ENCODE measurements at regions not wholly inside any gene's neighbourhood (a gene's known extent, or its start where the extent isn't known, plus 50 kb on each side); places are given as distances from the start of the nearest gene placed in this dataset.

DNA sequence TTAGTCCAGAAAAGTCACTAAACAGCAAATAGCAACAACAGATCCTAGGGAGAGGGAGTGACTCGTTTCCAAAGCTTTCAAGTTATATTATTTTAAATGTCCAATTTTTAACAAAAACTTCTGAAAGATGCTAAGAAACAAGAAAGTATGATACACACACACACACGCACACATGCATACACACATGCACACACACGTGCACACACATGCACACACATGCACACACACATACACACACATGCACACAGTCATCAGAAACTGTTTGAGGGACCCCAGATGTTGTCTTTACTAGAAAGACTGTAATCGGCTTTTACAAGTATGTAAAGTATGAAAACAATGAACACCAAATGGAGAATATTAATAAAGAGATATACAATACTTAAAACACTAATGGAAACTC, 825.4 kb downstream of the UQCRFS1 start:
- no peak for TF ChIP-seq NR1H2 (CRISPR knock-in tag; IDR thresholded peaks at IDR 0.05)
- no peak for TF ChIP-seq ZNF281 (CRISPR knock-in tag; IDR thresholded peaks at IDR 0.05)
- TF ChIP-seq CTCF (IDR thresholded peaks at IDR 0.05) = no peak
- no peak for TF ChIP-seq NR3C1 (CRISPR knock-in tag; conservative IDR thresholded peaks at IDR 0.05; ENCODE audit: low read depth)
- TF ChIP-seq ZNF423 (CRISPR knock-in tag; IDR thresholded peaks at IDR 0.05) = no peak
- TF ChIP-seq JUN (CRISPR knock-in tag; IDR thresholded peaks at IDR 0.05) = no peak
- TF ChIP-seq MXD4 (CRISPR knock-in tag; IDR thresholded peaks at IDR 0.05; ENCODE audit: borderline replicate concordance) = no peak
- no peak for TF ChIP-seq CREB1 (CRISPR knock-in tag; IDR thresholded peaks at IDR 0.05)
- no peak for TF ChIP-seq SP1 (CRISPR knock-in tag; conservative IDR thresholded peaks at IDR 0.05)
- no peak for TF ChIP-seq ZNF671 (CRISPR knock-in tag; IDR thresholded peaks at IDR 0.05)
- no peak for TF ChIP-seq TP53 (CRISPR knock-in tag; IDR thresholded peaks at IDR 0.05)
- no peak for TF ChIP-seq SMAD3 (CRISPR knock-in tag; IDR thresholded peaks at IDR 0.05; ENCODE audit: borderline replicate concordance)

Measured in WTC11 (cell line).